ENCODE measurements at regions not wholly inside any gene's neighbourhood (a gene's known extent, or its start where the extent isn't known, plus 50 kb on each side); places are given as distances from the start of the nearest gene placed in this dataset.
"Not testable (repeated sequence)": the region's sequence is repeated elsewhere in the genome, so short reads cannot be mapped to it uniquely, and the experiment has no call there.

DNA sequence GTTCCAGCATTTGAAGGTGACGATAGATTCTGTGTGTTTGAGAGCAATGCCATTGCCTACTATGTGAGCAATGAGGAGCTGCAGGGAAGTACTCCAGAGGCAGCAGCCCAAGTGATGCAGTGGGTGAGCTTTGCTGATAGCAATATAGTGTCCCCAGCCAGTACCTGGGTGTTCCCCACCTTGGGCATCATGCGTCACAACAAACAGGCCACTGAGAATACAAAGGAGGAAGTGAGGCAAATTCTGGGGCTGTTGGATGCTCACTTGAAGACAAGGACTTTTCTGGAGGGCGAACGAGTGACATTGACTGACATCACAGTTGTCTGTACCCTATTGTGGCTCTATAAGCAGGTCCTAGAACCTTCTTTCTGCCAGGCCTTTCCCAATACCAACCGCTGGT is 142.0 kb downstream of the PLS3 start:
- DNase-seq, result no peak

DNA sequence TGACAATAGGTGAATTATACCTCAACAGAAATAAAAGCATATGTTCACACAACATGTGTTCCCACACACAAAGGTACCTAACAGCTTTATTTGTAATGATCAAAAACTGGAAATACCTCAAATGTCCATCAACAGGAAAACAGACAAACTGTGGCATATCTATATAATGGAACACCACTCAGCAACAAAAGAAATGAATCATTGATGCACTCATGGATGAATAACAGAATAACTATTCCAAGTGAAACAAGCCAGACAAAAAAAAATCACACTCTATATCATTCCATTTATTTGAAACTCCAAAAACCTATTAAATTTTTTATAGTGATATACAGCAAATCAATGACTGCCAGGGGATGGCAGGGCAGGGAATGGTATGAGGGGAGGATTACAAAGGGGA is 148.1 kb downstream of the PLS3 start:
- no peak for DNase-seq

DNA sequence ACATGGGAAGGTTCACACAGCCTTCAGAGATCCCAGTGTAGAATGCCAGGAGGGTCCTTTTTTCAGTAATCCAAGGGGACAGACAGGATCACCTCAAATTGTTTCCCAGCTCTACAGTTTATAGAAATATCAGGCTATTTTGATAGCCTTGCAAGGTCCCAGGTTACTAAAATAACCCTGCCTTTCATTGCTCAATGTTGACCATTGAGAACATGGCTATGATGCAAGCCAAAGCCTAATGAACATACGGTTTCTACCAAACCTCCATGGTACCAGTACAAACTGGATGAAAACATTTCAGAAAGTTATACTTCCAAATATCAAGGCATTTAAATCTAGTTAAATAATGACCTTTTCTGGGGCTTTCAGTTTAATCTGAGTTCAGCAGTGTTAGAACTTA is 151.5 kb downstream of the PLS3 start:
- DNase-seq, result no peak

DNA sequence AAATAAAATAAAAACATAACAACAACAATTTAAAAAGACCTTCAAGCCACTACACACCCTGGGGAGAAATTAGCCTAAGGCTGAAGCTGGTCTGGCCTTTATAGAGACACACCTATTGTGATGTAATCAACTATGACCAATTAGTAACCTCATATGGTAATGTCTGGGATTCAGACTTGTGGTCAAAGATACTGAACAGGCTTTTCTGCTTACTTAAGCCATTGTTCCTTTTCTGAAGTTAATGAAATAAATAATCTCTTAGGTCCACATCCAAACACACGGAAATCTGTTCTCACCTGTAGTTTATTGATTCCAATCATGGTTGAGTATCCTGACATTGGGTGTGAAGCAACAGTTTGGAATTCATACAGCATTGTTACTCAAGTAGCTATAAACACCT is 152.5 kb downstream of the PLS3 start:
- DNase-seq, result peak; percentile 55

DNA sequence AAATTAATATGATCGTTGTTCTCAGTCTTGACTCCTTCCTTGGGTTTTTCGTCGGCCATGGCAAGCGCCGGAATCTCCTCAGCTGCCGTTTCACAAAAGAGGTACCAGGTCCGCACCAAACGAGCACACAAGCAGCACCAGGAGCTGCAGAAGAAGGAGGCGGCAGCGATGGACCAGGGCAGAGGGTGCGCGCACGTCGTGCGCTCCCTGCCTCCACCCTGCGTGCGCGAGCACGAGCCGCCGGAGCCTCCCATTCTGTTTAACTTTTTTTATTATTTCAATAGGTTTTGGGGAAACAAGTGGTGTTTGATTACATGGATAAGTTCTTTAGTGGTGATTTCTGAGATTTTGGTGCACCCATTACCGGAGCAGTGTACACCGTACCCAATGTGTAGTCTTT is 158.2 kb downstream of the PLS3 start:
- DNase-seq, result no peak

DNA sequence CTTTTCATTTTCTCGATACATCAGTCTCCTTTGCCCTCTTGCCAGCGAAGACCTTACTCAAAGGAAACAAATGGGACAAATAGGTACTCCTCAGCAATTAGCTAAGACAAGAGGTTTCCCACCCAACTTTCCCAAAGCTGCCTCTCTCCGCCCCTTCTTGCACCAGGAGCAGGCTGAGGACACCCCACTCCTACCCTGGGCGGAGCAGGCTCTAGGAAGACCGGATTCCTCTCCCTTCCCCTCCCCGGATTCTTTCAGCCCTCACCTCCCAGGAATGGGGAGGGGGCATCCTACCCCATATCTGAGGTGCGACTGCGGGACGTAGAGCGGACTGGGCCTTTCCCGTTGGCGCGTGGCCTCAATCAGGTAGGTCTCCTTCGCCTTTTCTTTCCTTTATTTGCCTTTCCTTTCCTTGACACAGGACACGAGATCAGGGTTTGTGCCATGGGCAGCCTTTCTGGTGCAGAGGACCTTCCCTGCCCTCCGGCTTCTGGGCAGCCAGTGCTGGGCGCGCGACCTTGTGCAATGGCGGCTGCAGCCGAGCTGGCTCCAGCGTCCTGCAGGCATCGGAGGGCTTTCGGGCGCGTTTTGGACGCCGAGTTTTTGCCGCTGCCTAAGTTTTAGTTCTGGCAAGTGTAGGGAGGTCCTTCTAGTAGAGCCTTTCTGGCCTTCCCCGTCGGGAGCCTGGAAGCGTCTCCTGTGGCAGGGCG is 161.9 kb downstream of the PLS3 start:
- DNase-seq, result not testable (repeated sequence)

DNA sequence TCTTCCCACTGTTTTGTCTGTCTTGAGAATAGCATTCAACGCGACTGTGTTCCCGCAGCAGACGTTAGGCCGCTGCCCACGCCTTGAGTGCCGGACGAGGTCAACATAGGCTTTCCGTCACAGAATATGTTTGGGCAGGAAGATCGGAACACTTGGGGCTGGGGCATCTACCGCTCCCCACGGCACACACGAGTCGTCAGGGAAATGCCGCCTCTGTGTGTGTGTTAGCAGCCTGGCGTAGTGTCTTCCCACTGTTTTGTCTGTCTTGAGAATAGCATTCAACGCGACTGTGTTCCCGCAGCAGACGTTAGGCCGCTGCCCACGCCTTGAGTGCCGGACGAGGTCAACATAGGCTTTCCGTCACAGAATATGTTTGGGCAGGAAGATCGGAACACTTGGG is 164.4 kb downstream of the PLS3 start:
- not testable (repeated sequence) for DNase-seq

DNA sequence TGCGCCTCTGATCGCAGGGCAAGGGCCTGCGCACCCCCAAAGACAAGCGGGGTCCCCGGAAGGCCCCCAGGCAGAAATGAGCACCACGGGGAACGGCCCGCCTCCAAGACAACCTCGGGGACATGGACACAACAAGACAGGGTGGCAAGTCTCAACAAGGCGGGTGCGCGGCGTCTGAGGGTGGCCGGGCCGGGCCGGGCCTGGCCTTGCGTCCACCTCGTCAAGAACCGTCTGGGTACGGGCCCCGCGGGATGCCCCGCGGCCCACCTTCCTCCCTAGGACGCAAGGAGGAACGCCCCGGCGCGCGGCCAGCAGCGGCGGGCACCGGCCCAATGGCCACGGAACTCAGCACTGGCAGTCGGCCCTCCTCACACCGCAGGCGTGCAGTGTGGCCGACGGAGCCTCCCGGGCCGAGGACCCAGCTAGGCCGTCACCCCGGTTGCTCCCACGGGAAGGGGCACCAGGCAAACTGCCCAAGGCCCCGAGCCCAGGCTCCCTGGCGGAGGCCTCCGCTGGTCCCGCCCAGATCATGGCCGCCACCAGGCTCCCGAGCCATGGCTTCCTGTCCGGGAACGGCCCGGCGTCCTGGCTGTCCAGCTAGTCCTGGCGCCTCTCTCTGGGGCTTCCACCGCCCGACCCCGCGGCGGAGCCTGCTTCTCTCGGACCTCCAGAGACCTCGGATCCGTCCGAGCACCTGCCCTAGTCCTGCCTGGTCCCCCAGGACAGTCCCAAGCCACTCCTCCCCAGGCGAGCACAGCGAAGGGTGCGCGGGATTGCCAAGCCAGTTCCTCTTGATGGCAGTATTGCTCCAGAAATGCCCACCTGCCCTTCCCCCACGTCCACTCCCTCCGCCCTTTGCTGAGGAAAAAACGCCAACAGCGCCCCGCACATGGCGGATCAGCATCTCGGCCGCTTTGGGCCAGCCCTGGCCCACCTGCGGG is 167.1 kb downstream of the PLS3 start:
- not testable (repeated sequence) for DNase-seq

DNA sequence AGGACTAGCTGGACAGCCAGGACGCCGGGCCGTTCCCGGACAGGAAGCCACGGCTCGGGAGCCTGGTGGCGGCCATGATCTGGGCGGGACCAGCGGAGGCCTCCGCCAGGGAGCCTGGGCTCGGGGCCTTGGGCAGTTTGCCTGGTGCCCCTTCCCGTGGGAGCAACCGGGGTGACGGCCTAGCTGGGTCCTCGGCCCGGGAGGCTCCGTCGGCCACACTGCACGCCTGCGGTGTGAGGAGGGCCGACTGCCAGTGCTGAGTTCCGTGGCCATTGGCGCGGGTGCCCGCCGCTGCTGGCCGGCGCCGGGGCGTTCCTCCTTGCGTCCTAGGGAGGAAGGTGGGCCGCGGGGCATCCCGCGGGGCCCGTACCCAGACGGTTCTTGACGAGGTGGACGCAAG is 171.6 kb downstream of the PLS3 start:
- DNase-seq, result not testable (repeated sequence)

DNA sequence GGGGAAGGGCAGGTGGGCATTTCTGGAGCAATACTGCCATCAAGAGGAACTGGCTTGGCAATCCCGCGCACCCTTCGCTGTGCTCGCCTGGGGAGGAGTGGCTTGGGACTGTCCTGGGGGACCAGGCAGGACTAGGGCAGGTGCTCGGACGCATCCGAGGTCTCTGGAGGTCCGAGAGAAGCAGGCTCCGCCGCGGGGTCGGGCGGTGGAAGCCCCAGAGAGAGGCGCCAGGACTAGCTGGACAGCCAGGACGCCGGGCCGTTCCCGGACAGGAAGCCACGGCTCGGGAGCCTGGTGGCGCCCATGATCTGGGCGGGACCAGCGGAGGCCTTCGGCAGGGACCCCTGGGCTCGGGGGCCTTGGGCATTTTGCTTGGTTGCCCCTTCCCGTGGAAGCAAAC is 174.3 kb downstream of the PLS3 start:
- not testable (repeated sequence) for DNase-seq

All from NCI-H69 (cell line).